ENCODE measurements at regions not wholly inside any gene's neighbourhood (a gene's known extent, or its start where the extent isn't known, plus 50 kb on each side); places are given as distances from the start of the nearest gene placed in this dataset.

- no peak for DNase-seq
Measured at GRCh38 chr18:33960417-33960816, 264.3 kb downstream of the NOL4 start.

GRCh38 chr18:33959609-33960008 is 265.1 kb downstream of the NOL4 start:
- DNase-seq = no peak

GRCh38 chr18:33957707-33958106 is 267.0 kb downstream of the NOL4 start:
- no peak for DNase-seq

GRCh38 chr18:33951031-33951430 is 273.7 kb downstream of the NOL4 start:
- no peak for DNase-seq

- DNase-seq = no peak
Measured at GRCh38 chr18:33946336-33946735, 278.4 kb downstream of the NOL4 start.

GRCh38 chr18:33944493-33944892 is 280.2 kb downstream of the NOL4 start:
- DNase-seq = no peak

- no peak for DNase-seq
Measured at GRCh38 chr18:33937270-33937816, 287.4 kb downstream of the NOL4 start.

GRCh38 chr18:33934258-33934657 is 290.5 kb downstream of the NOL4 start:
- DNase-seq = no peak

GRCh38 chr18:33928231-33928630 is 296.5 kb downstream of the NOL4 start:
- no peak for DNase-seq

GRCh38 chr18:33924576-33924975 is 300.1 kb downstream of the NOL4 start:
- no peak for DNase-seq

GRCh38 chr18:33923980-33924379 is 300.7 kb downstream of the NOL4 start:
- DNase-seq = no peak

- no peak for DNase-seq
Measured at GRCh38 chr18:33918571-33918970, 306.1 kb downstream of the NOL4 start.

- no peak for DNase-seq
Measured at GRCh38 chr18:33916200-33916599, 308.5 kb downstream of the NOL4 start.

- no peak for DNase-seq
Measured at GRCh38 chr18:33914399-33914798, 310.3 kb downstream of the NOL4 start.

- no peak for DNase-seq
Measured at GRCh38 chr18:33906046-33906445, 318.7 kb downstream of the NOL4 start.

- DNase-seq = no peak
Measured at GRCh38 chr18:33901894-33902512, 322.7 kb downstream of the NOL4 start.

GRCh38 chr18:33900638-33901037 is 322.6 kb downstream of the ASXL3 start:
- DNase-seq = no peak

GRCh38 chr18:33898427-33898826 is 320.4 kb downstream of the ASXL3 start:
- no peak for DNase-seq

GRCh38 chr18:33878213-33878612 is 300.2 kb downstream of the ASXL3 start:
- no peak for DNase-seq

- DNase-seq = no peak
Measured at GRCh38 chr18:33875029-33875565, 297.1 kb downstream of the ASXL3 start.

GRCh38 chr18:33873112-33873511 is 295.1 kb downstream of the ASXL3 start:
- DNase-seq = no peak

- no peak for DNase-seq
Measured at GRCh38 chr18:33871363-33872025, 293.5 kb downstream of the ASXL3 start.

- DNase-seq = no peak
Measured at GRCh38 chr18:33870059-33870458, 292.0 kb downstream of the ASXL3 start.

Measured in anterior cingulate cortex (tissue), 58 donors.